ENCODE measurements at regions not wholly inside any gene's neighbourhood (a gene's known extent, or its start where the extent isn't known, plus 50 kb on each side); places are given as distances from the start of the nearest gene placed in this dataset.

GRCh38 chr20:23299673-23300050, 50.9 kb upstream of the NXT1 start:
- intact Hi-C loops (cut with micrococcal nuclease) (no loop called here), in situ Hi-C loops (cut with MboI) (no loop called here)
- WGBS (ENCODE audit: insufficient coverage, low coverage, missing lambda C conversion rate), result 3% methylated on average over 7 of the region's 7 CpGs
- Histone ChIP-seq H3K9me3 (replicated peaks; ENCODE audit: control insufficient read depth, insufficient read depth, low read depth, low read length) (no peaks in the 10 kb centered on the region), H2AFZ (ENCODE audit: low read depth, low read length) (no peak overlapping the region), H4K20me1 (replicated peaks; ENCODE audit: control insufficient read depth, insufficient read depth, low read length) (no peaks in the 10 kb centered on the region), H3K9me1 (ENCODE audit: control insufficient read depth, insufficient read depth, low read length) (no peaks in the 10 kb centered on the region), H3K27me3 (ENCODE audit: control insufficient read depth in 2 of 2, insufficient read depth in 2 of 2, low read length in 2 of 2) (peaks cover 12 to 80% of the 10 kb centered on the region in 2 experiments), H3K4me3 (no peak overlapping the region), H3K4me1 (replicated peaks in 1 of 2; ENCODE audit: control insufficient read depth in 2 of 2, insufficient read depth in 2 of 2, low read length in 2 of 2) (no peaks in the 10 kb centered on the region; a peak in 1 of 5 replicates), H3K79me2 (ENCODE audit: control insufficient read depth, insufficient read depth, low read length) (no peaks in the 10 kb centered on the region), H3K27ac (ENCODE audit: extremely low read depth, low read depth, low read length) (no peak overlapping the region), H3K36me3 (ENCODE audit: control insufficient read depth, insufficient read depth, low read length) (no peaks in the 10 kb centered on the region), H3K4me2 (ENCODE audit: insufficient read depth, low read length) (no peak overlapping the region), H3K9ac (ENCODE audit: insufficient read depth in 1 of 2, low read depth in 2 of 2, low read length in 2 of 2) (no peak overlapping the region)
- CTCF ChIA-PET (ENCODE audit: low intra/inter-chr PET ratio), result no interaction called here
- no peak for DNase-seq (ENCODE audit: extremely low read depth in 1 of 4, low spot score in 3 of 4)
- TF ChIP-seq ZC3H8 (IDR thresholded peaks at IDR 0.05) (no peak), ZNF232 (CRISPR knock-in tag; IDR thresholded peaks at IDR 0.05) (no peak), TOE1 (IDR thresholded peaks at IDR 0.05; ENCODE audit: borderline replicate concordance) (no peak), TOE1 (CRISPR knock-in tag; IDR thresholded peaks at IDR 0.05; ENCODE audit: borderline replicate concordance, low read depth) (no peak), MEF2D (tag; conservative IDR thresholded peaks at IDR 0.05; ENCODE audit: low read depth) (no peak), ATF4 (CRISPR knock-in tag; IDR thresholded peaks at IDR 0.05) (no peak), RBM14 (IDR thresholded peaks at IDR 0.05; ENCODE audit: borderline replicate concordance, insufficient read depth, low read depth, low read length) (no peak), TEAD4 (IDR thresholded peaks at IDR 0.05; ENCODE audit: low read length) (no peak), TEAD4 (CRISPR knock-in tag; IDR thresholded peaks at IDR 0.05; ENCODE audit: borderline replicate concordance) (no peak), TBL1XR1 (IDR thresholded peaks at IDR 0.05; ENCODE audit: low read length in 2 of 2) (no peak), HES1 (IDR thresholded peaks at IDR 0.05; ENCODE audit: low read depth) (no peak), HCFC1 (IDR thresholded peaks at IDR 0.05; ENCODE audit: low read depth, low read length) (no peak), HDAC1 (IDR thresholded peaks at IDR 0.05) (no peak), NELFE (IDR thresholded peaks at IDR 0.05; ENCODE audit: insufficient read depth, insufficient read length) (no peak)
- BruUV-seq (replicated peaks), result no TSS peak
- no peak for ATAC-seq
- no peak for FAIRE-seq
- POLR2A ChIA-PET, result interaction anchor here (0.9 kb wide), 1 partner anchor 151 kb away, joined by 3 read pairs; no protein-coding TSS in a partner anchor
